HL-60 (cell line): ENCODE measurements at regions not wholly inside any gene's neighbourhood (a gene's known extent, or its start where the extent isn't known, plus 50 kb on each side); places are given as distances from the start of the nearest gene placed in this dataset.

Source experiments
- CTCF ChIP-seq: IDR thresholded peaks from one replicate; pipeline ENCODE4 v1.5.1; 2011; ENCODE audit warnings: low read length, control low read depth, inconsistent platforms; ENCODE audit not compliant: insufficient read depth
- POLR2AphosphoS5 ChIP-seq: IDR thresholded peaks from 2 replicates; pipeline ENCODE4 v1.6.1; 2012; ENCODE audit warnings: low read depth
- REST ChIP-seq: IDR thresholded peaks from 2 replicates; pipeline ENCODE4 v1.6.1; 2012; ENCODE audit warnings: low read depth; ENCODE audit not compliant: insufficient replicate concordance

GRCh38 chr12:102601621-102602020 lies 121.3 kb upstream of the IGF1 start:
- TF ChIP-seq CTCF (no peak), POLR2AphosphoS5 (no peak), REST (no peak)
